GM19238 (cell line): ENCODE measurements at regions not wholly inside any gene's neighbourhood (a gene's known extent, or its start where the extent isn't known, plus 50 kb on each side); places are given as distances from the start of the nearest gene placed in this dataset.

ENCODE experiments used
- DNase-seq: peaks from one replicate; pipeline ENCODE4 v3.0.0; 2011; ENCODE audit warnings: low spot score; ENCODE audit not compliant: insufficient read length

DNA sequence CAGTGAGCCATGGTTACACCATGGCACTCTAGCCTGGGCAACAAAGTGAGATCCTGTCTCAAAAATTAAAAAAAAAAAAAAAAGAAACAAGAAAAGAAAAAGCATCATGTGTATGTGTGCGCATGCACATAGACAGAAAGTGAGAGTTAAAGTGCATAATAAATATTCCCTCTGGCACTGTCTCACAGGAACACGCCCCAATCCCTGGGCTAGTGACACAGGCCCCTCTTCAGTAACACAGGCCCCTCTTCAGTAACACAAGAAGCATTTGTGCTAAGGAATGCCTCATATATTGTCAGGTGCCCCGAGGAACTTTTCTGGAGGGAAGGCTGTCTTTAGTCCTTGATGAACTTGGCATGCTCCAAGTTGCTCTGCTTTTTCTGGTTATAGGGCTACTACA lies 57.5 kb downstream of the RPL27A start:
- no peak for DNase-seq

DNA sequence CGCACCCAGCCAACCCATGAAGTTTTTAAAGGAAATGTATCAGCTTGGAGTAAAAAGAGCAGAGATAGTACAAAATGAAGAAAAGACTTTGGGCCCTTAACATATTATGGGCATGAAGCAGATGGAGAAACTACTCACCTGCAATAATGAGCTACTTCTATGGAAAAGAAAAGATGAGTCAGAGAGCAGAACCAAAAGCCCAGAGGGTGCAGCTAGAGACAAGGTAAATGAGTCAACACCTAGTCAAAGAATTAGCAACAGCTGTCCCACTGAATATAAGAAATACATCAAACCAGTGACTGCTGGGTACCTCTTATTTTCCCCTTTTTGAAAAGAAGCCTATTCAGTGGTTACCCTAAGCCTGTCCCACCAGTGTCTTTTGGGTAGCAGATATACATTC lies 61.8 kb downstream of the RPL27A start:
- no peak for DNase-seq

DNA sequence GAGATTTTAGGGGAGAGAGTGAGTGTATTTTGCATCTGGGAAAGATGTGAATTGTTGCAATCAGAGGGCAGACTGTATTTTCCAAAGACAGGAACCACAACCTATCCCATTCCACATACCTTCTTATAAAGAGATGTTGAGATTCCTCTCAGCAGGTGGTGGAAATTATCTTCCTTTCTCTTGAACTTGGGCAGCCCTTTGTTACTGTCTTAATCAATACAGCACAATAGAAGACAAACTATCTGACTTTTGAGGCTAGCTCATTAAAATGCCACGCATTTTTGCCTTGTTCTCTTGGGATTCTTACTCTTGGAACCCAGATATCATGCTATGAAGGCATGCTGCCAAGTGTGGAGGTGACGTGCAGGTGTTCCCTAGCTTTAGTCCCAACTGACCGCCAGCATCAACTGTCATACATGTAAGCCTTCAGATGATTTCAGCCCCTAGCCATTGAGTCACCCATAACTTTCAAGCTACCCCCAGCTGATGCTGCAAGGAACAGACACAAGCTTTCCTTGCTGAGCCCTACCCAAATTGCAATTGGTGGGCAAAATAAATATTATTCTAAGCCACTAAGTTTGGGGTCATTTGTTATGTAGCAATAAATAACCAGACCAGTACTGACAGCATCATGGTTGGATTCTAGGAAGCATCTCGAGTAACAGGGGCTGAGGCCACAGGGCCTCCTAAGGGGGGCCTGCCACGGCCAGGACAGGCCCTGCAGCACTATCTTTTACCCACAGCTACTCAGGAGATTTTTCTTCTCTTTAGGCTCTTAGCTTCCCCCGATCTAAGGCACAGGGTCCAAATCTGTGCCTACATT lies 63.0 kb downstream of the RPL27A start:
- no peak for DNase-seq

DNA sequence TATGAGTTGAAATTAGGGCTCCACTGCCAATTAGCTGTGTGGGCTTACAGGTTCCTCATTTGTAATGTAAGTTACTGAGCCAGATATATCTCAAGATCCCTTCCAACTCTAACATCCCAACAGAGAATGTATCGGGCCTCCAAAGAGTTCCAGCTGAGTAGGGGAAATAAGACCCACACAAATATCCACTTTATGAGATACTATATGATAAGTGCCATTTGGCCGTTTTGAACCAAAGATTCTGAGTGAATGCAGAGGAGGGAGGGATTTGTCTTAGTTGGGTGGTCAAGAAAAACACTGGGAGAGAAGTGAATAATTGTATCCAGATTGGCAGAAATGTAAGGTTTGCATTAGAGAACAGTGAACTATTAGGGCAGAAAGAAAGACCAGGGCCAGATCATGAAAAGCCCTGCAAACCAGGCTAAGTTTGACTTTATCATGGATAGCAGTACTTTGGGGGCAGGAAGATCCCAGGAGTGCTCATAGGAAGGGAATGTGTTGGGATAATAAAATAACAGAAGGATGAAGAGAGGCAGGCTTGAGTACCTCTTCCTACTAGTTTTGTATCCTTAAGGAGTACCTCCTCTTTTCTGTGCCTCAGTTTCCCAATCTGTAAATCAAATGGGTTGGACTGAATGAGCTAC lies 63.9 kb downstream of the RPL27A start:
- no peak for DNase-seq

DNA sequence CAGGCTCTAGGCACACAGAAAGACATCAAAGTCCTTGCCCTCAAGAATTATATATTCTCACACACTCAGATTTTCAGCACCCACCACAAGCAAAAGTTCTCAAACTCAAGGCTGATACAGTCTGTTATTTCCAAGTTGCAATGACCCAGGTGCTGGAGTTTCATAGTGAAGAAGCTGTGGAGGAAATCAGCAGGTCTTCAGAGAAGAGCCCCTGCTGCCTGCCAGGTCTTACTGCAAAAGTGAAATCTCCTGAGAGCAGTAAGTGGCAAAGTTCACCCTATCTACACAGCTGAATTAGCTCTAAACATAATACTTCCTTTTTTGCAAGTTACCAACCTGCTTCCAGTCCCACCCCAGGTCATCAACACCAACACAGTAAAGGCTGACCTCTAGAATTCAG lies 64.6 kb downstream of the RPL27A start:
- DNase-seq = no peak

DNA sequence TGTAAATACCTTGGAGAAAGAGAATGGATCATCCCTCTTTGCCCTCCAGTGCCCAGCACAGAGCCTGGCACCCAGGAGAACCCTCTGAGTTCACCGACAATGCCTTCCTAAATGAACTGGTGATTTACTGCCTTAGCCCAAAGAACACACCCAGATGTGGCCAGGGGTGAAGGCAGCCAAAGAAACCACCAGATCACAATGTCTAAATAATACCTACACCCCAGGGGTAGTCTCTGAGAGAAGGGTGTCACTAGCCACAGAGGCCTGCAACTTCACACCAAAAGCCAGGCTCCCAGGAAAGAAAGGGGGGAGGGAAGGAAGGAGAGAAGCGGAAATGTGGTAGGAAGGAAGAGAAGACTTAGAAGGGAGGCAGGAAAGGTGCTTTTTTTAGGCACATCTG lies 65.7 kb downstream of the RPL27A start:
- no peak for DNase-seq

DNA sequence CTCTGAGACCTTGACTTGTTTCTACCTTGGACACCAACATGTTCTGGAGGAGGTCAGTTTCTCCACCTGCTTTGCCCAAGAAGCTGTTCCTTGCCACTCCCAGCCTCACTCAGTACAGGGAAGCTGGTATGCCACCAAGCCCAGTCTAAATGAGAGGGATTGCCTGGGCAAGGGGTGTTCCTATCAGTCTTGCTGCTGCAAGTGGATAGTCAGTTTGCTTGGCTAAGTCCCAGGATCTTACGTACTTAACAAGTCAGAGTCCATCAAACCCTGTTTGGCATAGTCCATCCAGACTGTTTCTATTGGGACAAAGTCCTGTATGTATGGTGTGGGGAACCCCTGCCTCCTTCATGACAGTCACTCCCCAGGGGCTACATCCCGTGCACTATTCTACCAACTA lies 66.6 kb downstream of the RPL27A start:
- no peak for DNase-seq

DNA sequence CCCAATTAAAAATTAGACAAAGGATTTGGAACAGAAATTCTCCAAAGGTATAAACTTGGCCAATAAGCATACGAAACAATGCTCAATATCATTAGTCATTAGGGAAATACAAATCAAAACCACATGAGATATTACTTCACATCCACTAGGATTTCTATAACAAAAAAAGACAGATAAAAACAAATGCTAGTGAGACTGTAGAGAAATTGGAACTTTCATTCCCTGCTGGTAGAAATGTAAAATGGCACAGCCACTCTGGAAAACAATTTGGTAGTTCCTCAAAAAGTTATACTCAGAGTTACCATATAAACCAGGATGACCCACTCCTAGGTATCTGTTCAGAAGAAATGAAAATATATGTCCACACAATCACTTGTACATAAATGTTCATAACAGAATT lies 71.6 kb downstream of the RPL27A start:
- DNase-seq = no peak

DNA sequence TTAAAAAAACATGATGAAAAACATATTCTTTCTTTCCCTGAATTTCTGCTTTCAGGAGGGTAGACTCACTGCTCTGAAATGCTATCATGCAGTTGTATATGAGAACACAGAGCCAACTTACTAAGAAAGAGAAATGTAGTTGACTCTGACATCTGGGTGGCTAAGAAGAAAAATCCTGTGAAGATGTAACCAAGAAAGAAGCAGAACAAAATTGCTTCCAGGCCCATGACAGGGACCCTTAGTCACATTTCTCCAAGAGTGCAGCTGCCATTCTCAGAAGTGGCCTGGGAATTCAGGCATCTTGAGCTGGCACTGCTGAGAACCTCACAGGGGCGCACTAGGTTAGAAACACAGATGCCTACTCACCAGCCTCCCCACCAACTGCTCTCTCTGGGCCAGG lies 73.6 kb downstream of the RPL27A start:
- no peak for DNase-seq

DNA sequence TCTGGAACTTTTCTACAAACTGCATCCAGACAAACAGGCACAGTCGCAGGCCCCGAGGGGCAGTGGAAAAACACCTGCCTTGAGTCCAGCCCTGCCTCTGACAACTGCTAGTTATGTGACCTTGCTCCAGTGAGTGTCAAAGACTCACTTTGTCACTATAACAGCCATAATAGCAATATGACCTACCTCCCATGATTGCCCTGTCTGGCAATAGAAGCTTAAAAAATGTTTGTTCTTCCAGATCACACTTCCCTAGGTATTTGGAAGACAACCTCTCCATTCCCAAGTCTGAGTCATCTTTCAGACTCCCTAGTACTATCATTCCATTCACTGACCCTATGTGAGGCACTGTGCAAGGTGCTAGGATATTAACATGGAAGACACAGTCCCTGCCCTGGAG lies 74.5 kb downstream of the RPL27A start:
- no peak for DNase-seq

DNA sequence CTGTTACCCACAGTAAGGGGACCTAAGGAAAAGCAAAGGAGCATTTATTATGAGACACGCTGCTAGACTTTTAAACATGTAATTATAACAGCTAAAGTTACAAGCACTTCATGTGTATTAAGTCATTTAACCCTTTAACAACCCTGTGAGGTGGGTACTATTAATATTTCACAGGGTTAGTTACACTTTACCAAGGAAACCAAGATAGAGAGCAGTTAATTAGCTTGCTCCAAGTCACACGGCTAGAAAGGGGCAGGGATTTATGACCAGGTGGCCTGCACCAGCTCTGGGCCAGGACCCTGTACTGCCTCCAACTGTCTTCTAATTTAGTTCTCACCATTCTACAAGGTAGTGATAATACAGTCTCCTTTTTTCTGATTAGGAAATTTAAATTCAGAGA lies 74.9 kb downstream of the RPL27A start:
- DNase-seq = no peak

DNA sequence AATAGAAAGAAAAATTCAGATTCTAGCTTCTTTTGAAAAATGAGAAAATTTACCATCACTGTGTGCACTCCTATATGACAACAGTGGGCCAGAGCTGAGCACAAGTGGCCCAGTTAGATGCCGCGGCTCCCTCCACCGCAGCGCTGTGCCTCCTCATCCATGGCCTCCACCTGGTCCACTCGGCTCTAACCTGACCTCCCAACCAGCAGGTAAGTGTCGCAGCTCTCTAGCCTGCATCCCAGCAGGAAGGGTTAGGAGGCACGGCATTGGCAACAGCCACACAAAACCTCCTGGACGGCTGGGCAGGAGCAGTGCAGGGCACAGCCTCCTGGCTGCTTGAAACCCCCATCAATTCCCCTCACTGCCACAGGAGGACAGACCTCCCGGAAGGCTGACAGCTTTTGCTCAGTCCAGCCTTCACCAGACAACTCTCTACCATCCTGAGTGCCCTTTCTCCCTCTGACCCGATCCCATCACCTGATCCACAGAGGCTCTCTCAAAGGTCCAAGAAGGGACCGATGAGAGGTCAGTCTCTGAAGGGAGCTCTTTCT lies 76.1 kb downstream of the RPL27A start:
- no peak for DNase-seq

DNA sequence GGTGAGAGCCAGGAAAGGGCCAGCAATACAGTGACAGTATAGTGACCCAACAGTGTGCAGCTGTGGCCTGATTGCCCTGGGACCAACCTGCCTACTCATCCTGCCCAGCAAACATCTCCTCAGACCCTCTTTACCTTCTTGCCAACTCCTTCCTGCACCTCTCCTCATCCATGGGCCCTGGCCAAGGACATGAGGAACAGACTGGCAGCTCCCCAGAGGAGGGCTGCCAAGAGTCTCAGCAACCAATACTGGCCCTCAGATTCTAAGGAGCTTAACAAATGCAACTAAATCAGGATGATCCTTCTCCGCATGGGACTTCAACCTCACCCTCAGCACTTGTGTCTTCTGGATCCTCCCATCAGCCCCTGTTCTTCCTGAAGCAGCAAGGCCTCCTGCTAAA lies 77.0 kb downstream of the RPL27A start:
- DNase-seq = no peak

DNA sequence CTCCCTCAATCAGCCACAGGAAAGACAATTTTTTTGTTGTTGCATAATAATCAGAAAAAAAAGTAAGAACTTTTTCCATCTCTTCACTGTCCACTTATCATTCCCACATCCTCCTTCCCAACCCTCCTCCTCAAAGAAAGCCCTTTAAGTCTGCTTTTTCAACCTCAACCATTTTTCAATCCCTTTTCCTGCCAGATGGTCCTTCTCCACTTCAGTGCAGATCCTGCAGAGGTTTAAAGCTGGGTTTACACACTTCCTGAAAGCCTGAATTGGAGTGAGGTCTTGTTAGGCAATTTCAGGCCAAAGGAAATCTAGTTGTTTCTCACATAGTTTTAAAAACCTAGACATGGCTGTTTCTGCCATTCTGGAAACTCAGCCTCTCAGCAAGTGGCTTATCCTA lies 78.3 kb downstream of the RPL27A start:
- no peak for DNase-seq

DNA sequence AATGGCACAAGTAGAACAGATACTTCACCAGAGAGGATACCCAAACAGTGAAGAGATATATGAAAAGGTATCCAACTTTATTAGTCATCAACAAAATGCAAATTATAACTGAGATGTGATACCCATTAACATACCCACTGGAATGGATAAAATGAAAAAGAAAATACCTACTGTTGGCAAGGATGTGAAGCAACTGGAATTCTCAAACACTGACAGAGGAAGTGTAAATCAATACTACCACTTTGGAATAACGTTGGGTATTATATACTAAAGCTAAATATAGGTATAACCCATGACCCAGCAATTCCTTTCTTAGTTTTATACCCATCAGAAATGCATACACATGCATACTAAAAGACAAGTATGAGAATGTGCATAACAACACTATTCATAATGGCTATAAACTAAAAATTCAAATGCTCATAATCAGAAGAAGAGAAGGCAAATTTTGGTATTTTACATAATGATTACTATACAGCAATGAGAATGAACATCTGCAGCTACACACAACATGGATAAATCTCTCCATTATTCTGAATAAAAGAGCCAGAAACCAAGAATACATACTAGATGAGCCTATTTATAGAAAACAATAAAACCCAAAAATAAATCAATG lies 80.6 kb downstream of the RPL27A start:
- DNase-seq = no peak

DNA sequence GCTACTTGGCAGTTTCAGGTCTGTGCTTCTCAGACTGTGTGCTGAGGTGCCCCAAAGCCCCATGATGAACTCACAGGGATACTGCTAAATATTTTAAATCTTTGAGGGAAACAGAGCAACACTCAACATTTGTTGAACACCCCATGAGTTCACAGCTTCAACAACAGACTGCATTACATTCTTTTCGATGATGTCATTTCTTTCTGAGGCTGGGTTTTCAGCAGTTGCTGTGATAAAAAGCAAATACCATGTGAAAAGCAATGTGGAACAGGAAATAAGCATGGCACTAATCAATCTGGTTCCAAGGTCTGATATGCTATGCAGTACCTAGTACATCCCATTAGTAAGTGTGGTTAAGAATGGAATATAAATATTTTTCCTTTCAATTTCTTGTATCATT lies 82.7 kb downstream of the RPL27A start:
- no peak for DNase-seq

DNA sequence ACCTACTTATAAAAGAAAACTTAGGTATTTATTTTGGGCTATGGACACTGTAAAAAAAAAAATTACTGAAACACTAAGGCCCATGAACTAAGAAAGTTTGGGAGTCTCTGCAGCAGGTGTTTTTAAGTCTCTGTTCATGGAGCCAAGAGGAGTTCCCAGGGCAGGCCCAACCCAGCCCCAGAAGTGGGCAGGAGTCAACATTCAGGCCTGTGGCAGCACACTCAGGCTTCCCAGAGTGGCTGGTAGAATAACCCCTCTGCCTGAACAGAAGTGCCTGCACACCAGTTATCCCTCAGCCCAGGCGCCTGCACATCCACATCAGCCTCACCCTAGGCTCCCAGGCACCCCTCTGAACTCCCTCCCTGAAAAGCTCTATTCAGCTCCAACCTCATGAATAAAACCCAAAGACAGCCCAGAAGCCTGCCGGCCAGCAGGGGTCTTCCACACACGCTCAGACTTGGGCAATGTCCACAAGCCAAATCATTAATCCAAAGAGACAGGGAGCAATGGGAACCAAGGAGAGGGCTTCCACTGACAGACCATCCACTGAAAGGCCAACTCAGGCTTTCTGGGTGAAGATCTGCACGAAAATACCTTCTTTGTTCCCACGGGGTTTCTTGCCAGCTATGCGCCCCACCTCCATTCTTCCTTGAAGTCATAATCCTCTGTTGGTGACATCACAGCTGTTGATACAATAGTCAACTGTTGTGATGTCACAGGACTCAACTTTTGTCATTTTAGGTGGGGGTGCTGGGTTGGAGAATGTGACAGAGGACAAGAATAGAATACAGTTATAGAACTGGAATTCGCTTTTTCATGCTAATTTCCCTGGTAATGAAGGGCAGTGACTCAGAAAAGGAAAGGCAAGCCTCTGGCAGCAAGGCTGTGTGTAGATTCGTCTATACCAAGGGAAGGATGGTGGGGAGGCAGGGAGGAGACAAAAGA lies 83.7 kb downstream of the RPL27A start:
- no peak for DNase-seq

DNA sequence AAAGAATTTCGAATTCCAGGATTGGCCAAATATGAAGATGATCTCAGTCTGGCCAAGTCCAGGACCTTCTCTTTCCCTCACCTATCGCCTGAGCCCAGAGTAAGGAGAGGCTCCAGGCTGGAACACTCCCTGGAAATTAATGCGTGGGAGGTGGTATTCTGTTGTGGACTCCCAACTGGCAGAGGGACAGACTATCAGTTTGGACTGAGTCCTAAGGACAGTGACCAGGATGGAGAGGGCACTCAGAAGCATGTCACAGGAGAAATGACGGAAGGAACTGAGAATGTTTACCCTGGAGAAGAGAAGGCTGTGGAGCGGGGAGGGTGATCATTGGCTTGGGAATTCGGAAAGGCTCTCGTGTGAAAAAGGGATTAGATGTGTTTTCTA lies 84.4 kb downstream of the RPL27A start:
- DNase-seq = no peak

DNA sequence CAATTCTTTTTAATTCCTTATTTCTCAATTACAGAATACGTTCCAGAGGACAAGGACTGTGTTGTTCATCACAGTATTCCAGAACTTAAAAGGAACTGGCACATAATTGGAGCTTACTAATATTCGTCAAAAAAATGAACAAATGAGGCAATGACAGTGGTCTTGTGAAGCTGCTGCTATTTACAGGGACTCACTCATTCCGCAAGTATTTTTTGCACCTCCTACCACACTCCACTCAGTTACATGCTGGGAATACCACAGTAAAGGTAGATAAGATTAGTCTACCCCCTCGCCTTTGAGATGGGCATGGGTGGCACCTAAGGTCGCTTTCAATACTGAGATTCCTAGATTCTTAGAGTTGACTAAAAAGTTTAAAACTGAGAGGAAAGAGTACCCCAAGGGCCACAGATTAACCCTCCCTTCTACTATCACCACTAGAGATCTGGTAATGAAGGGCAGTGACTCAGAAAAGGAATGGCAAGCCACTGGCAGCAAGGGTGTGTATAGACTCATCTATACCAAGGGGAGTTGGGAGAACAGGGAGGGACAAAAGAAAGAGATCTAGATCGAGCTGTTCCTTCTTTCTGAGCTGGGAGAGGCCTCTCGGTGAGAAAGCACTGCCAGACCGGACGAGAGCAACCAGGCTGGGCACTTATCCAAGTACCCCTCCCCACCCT lies 85.0 kb downstream of the RPL27A start:
- no peak for DNase-seq

DNA sequence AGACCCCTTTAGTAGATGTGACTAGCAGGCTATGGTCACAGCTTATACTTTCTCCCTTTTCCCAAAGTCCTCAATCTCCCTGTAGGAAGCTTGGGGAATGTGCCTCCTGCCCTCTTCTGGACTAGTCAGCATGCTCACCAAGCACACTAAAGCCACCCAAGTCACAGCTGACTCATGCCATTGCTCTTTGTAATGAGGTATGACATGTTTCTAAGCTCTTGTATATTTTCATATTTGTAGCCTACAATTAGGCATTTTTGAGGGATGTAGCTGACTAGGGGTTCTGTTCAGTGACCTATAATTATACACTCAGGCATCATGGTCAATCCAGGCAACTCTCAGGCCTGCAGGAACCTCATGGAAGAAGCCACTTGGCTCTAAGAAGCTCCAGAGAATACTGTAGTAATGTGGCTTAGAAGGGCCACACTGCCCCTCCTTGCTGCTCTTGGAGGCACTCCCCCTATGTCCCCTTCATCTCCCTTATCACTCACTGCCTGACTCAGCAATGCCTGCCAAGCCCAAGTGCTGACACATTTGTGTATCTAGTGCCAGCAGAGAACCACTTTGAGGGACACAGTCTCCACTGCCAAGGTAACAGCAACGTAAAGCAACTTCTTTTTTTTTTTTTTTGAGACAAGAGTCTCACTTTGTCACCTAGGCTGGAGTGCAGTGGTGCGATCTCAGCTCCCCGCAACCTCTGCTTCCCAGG lies 86.2 kb downstream of the RPL27A start:
- DNase-seq = no peak
